Limb (tissue), 2 donors: ENCODE measurements at regions not wholly inside any gene's neighbourhood (a gene's known extent, or its start where the extent isn't known, plus 50 kb on each side); places are given as distances from the start of the nearest gene placed in this dataset.
"Not testable (repeated sequence)": the region's sequence is repeated elsewhere in the genome, so short reads cannot be mapped to it uniquely, and the experiment has no call there.

ENCODE experiments used
- DNase-seq, 2 donors: peaks; one replicate each; pipeline ENCODE4 v3.0.0-alpha.2; 2016; ENCODE audit errors: extremely low spot score in 2 of 2

- DNase-seq, result no peak
Measured at GRCh38 chr1:222416001-222416791, 131.7 kb downstream of the HHIPL2 start.

- DNase-seq, result no peak
Measured at GRCh38 chr1:222415441-222415840, 132.5 kb downstream of the HHIPL2 start.

GRCh38 chr1:222413991-222414549, 133.8 kb downstream of the HHIPL2 start:
- DNase-seq, result no peak

GRCh38 chr1:222413436-222413835, 134.5 kb downstream of the HHIPL2 start:
- DNase-seq, result no peak

GRCh38 chr1:222404710-222405109, 143.2 kb downstream of the HHIPL2 start:
- no peak for DNase-seq

GRCh38 chr1:222399197-222399596, 148.7 kb downstream of the HHIPL2 start:
- DNase-seq, result no peak

GRCh38 chr1:222394224-222394623, 153.7 kb downstream of the HHIPL2 start:
- DNase-seq, result no peak

- DNase-seq, result no peak
Measured at GRCh38 chr1:222392556-222392955, 155.3 kb downstream of the HHIPL2 start.

GRCh38 chr1:222390181-222390580, 157.7 kb downstream of the HHIPL2 start:
- no peak for DNase-seq

- DNase-seq, result no peak
Measured at GRCh38 chr1:222387007-222387814, 160.7 kb downstream of the HHIPL2 start.

GRCh38 chr1:222385955-222386354, 161.9 kb downstream of the HHIPL2 start:
- no peak for DNase-seq

- no peak for DNase-seq
Measured at GRCh38 chr1:222385262-222385661, 162.6 kb downstream of the HHIPL2 start.

- no peak for DNase-seq
Measured at GRCh38 chr1:222384531-222384930, 163.4 kb downstream of the HHIPL2 start.

GRCh38 chr1:222382171-222382570, 165.7 kb downstream of the HHIPL2 start:
- no peak for DNase-seq

- DNase-seq, result no peak
Measured at GRCh38 chr1:222377428-222378088, 170.3 kb downstream of the HHIPL2 start.

GRCh38 chr1:222376791-222377190, 171.1 kb downstream of the HHIPL2 start:
- DNase-seq, result not testable (repeated sequence)

GRCh38 chr1:222375701-222376100, 172.2 kb downstream of the HHIPL2 start:
- DNase-seq, result peak in 1 of 2 donors; percentile 9

- no peak for DNase-seq
Measured at GRCh38 chr1:222373831-222374602, 173.9 kb downstream of the HHIPL2 start.

- DNase-seq, result no peak
Measured at GRCh38 chr1:222373216-222373615, 174.7 kb downstream of the HHIPL2 start.

GRCh38 chr1:222372221-222372620, 175.7 kb downstream of the HHIPL2 start:
- no peak for DNase-seq
